AG04449 (cell line): ENCODE measurements at regions not wholly inside any gene's neighbourhood (a gene's known extent, or its start where the extent isn't known, plus 50 kb on each side); places are given as distances from the start of the nearest gene placed in this dataset.

Experiments used
- CTCF ChIA-PET: fragments of 350-600 bp; formaldehyde crosslinking; extraction: SDS; loops from one replicate; lab custom pipeline; 2021; ENCODE audit warnings: antibody characterized with exemption; lab: Yijun Ruan, JAX
- POLR2A ChIA-PET: fragments of 400-600, 350-600 bp; formaldehyde crosslinking; extraction: SDS; loops from one replicate; lab custom pipeline; 2020; ENCODE audit warnings: antibody characterized with exemption, inconsistent platforms; lab: Yijun Ruan, JAX
- DNase-seq: peaks from one replicate; pipeline ENCODE4 v3.0.0-alpha.2; 2010; ENCODE audit warnings: low read depth, low spot score
- H3K4me3 ChIP-seq: 2 replicates; pipeline ENCODE4 v1.5.1; 2011; ENCODE audit warnings: low read depth, mild to moderate bottlenecking, control low read depth, low read length
- CTCF ChIP-seq: IDR thresholded peaks from one replicate; pipeline ENCODE4 v1.5.1; 2011; ENCODE audit warnings: mild to moderate bottlenecking, moderate library complexity, low read length, control low read depth, inconsistent platforms; ENCODE audit not compliant: insufficient read depth; ENCODE audit errors: missing control alignments

DNA sequence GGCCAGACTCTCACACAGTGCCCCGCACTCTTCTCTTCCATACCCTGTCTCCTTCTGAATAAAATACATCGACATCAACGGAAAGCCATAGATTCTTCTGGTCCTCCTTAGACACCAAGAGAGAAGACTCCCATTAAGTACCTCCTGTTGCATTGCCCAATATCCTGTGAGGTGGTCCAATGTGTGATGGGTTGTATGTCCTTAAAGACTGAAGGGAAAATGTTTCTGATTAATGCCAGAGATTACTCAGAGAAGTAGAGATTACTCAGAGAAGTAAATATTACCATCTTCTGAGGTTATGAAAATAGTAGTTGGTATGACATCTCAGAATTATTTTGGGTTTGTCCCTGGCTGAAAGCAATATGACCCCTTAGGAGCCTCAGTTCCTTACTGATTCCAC is 60.8 kb upstream of the GALNT15 start:
- no peak overlapping the region for H3K4me3 ChIP-seq
- no peak for DNase-seq
- TF ChIP-seq CTCF = no peak
- CTCF ChIA-PET = interaction anchor here (1.2 to 2.4 kb wide), 3 partner anchors 9 to 65 kb away, joined by 4 to 6 read pairs (median 5); partner anchors contain the start of gene GALNT15
- POLR2A ChIA-PET = interaction anchor here (1.3 to 1.4 kb wide), 2 partner anchors 10 to 16 kb away, joined by 5 to 6 read pairs; no protein-coding TSS in a partner anchor

DNA sequence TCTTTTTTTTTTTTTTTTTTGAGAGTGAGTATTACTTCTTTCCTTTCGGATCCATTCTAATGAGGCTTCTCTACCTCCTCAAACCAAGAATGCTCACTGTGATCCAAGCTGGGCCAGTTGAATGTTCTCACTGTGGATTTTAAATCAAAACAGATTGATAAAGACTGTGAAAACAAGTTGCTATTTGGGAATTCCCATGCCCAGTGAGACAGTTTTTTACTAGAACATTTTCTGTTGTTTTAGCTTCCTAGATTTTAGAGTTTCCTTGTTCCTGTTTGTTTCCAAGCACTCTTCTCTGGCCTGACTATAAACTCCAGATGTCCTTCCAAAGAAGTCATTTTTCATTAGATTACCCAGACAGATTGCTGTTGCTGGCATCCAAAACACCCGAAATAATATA is 60.1 kb upstream of the GALNT15 start:
- H3K4me3 ChIP-seq = no peak overlapping the region
- TF ChIP-seq CTCF = no peak
- no peak for DNase-seq
- ChIA-PET POLR2A (no interaction called here), CTCF (interaction anchor here (0.8 kb wide), 1 partner anchor 9 kb away, joined by 3 read pairs; no protein-coding TSS in a partner anchor)

DNA sequence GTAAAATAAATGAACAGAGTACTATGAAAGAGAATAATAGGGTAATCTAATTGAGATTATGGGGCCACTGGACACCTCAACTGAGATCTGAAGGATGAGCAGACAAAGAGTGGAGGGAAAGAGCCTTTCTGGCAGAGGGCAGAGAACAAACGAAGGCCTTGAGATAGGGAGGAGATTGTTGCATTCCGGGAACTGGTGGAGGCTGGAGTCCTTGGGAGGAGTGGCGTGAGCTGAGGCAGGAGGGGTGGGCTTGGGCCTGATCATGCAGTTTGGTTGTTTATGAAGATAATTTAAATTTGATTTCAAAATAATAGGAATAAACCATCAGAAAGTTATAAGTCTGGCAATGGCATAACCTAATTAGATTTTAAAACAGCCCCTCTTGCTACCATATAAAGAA is 59.5 kb upstream of the GALNT15 start:
- no peak for DNase-seq
- no peak overlapping the region for H3K4me3 ChIP-seq
- no peak for TF ChIP-seq CTCF
- CTCF ChIA-PET = interaction anchor here (0.8 to 1.1 kb wide), 2 partner anchors 9 kb away, joined by 3 read pairs; no protein-coding TSS in a partner anchor
- POLR2A ChIA-PET = no interaction called here

- H3K4me3 ChIP-seq = no peak overlapping the region
- DNase-seq = no peak
- POLR2A ChIA-PET = no interaction called here
- CTCF ChIA-PET = no interaction called here
- no peak for TF ChIP-seq CTCF
Measured at GRCh38 chr3:16118396-16118795, 56.1 kb upstream of the GALNT15 start.

DNA sequence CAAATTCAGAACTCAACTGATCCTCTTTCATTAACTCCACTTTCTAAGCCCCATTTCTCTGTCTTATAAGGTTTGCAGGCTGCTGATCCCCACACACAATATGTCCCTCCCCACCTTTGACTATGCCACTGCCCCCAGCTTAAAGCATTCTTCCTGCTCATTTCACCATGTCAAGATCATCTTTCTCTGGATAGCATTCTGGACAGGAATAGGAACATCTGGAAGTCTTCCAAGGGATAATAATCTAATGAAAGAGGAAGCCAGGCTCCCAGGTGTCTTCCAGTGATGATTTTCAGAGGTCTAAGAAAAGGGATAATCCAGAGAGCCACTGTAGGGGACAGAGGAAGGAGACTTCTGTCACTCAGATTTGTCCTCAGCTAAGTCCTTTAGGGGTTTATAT is 54.6 kb upstream of the GALNT15 start:
- no peak overlapping the region for H3K4me3 ChIP-seq
- CTCF ChIA-PET = interaction anchor here (1.0 kb wide), 2 partner anchors 15 to 59 kb away, joined by 3 to 4 read pairs; no protein-coding TSS in a partner anchor
- TF ChIP-seq CTCF = no peak
- POLR2A ChIA-PET = no interaction called here
- DNase-seq = no peak

DNA sequence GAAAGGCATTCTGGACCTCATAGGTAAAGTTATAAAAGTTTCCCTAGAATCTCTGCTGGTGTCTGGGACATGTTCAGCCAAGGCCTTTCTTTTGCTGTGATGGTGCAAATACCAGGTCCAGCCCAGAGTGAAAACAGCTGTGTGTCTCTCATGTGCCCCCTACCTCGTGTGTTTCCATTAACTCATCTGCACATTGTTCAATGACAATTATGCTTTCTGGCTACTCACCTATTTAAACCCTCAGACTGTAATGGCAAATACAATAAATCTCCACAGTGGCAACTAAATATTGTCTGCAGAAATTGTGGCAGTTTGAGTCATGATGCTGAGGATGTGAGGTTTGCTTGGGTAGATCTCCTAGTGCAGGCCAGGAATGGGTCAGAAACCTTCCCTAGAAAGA is 53.1 kb upstream of the GALNT15 start:
- POLR2A ChIA-PET = interaction anchor here (0.6 kb wide), 1 partner anchor 23 kb away, joined by 3 read pairs; no protein-coding TSS in a partner anchor
- TF ChIP-seq CTCF = no peak
- CTCF ChIA-PET = interaction anchor here (0.9 to 1.4 kb wide), 4 partner anchors 8 to 305 kb away, joined by 3 to 5 read pairs (median 3); no protein-coding TSS in a partner anchor
- no peak overlapping the region for H3K4me3 ChIP-seq
- DNase-seq = no peak
